ENCODE measurements at regions not wholly inside any gene's neighbourhood (a gene's known extent, or its start where the extent isn't known, plus 50 kb on each side); places are given as distances from the start of the nearest gene placed in this dataset.

- DNase-seq (ENCODE audit: low spot score) = no peak
These were observed 85.6 kb downstream of the CD8B2 start for GRCh38 chr2:106572541-106573450.

GRCh38 chr2:106573773-106574172 lies 86.6 kb downstream of the CD8B2 start:
- DNase-seq (ENCODE audit: low spot score) = no peak

GRCh38 chr2:106575955-106576354 lies 88.8 kb downstream of the CD8B2 start:
- DNase-seq (ENCODE audit: low spot score) = no peak

- DNase-seq (ENCODE audit: low spot score) = no peak
These were observed 90.1 kb downstream of the CD8B2 start for GRCh38 chr2:106577255-106577651.

GRCh38 chr2:106579750-106580197 lies 92.6 kb downstream of the CD8B2 start:
- no peak for DNase-seq (ENCODE audit: low spot score)

GRCh38 chr2:106580241-106580640 lies 93.1 kb downstream of the CD8B2 start:
- no peak for DNase-seq (ENCODE audit: low spot score)

GRCh38 chr2:106581328-106581727 lies 94.2 kb downstream of the CD8B2 start:
- DNase-seq (ENCODE audit: low spot score) = no peak

- no peak for DNase-seq (ENCODE audit: low spot score)
These were observed 94.6 kb downstream of the CD8B2 start for GRCh38 chr2:106581755-106582147.

- DNase-seq (ENCODE audit: low spot score) = peak; percentile 21
These were observed 95.3 kb downstream of the CD8B2 start for GRCh38 chr2:106582148-106583143.

GRCh38 chr2:106584304-106584954 lies 97.3 kb downstream of the CD8B2 start:
- DNase-seq (ENCODE audit: low spot score) = no peak

GRCh38 chr2:106596844-106597243 lies 109.7 kb downstream of the CD8B2 start:
- DNase-seq (ENCODE audit: low spot score) = no peak

- DNase-seq (ENCODE audit: low spot score) = no peak
These were observed 112.4 kb downstream of the CD8B2 start for GRCh38 chr2:106599540-106599939.

- DNase-seq (ENCODE audit: low spot score) = no peak
These were observed 114.9 kb downstream of the CD8B2 start for GRCh38 chr2:106602042-106602441.

- DNase-seq (ENCODE audit: low spot score) = no peak
These were observed 119.5 kb downstream of the CD8B2 start for GRCh38 chr2:106606652-106607051.

- DNase-seq (ENCODE audit: low spot score) = no peak
These were observed 120.2 kb downstream of the CD8B2 start for GRCh38 chr2:106607371-106607770.

- DNase-seq (ENCODE audit: low spot score) = no peak
These were observed 122.6 kb downstream of the CD8B2 start for GRCh38 chr2:106609780-106610179.

GRCh38 chr2:106614511-106615291 lies 127.5 kb downstream of the CD8B2 start:
- no peak for DNase-seq (ENCODE audit: low spot score)

- DNase-seq (ENCODE audit: low spot score) = no peak
These were observed 131.4 kb downstream of the CD8B2 start for GRCh38 chr2:106618614-106619013.

- DNase-seq (ENCODE audit: low spot score) = no peak
These were observed 136.3 kb downstream of the CD8B2 start for GRCh38 chr2:106623456-106623855.

GRCh38 chr2:106624787-106625380 lies 137.7 kb downstream of the CD8B2 start:
- DNase-seq (ENCODE audit: low spot score) = no peak

GRCh38 chr2:106628377-106628776 lies 141.2 kb downstream of the CD8B2 start:
- DNase-seq (ENCODE audit: low spot score) = no peak

Measured in CD4-positive, alpha-beta T cell treated with Interleukin-6 at 100 ng/mL for 8 hours (primary cell).